Nephron (organoid): ENCODE measurements at regions not wholly inside any gene's neighbourhood (a gene's known extent, or its start where the extent isn't known, plus 50 kb on each side); places are given as distances from the start of the nearest gene placed in this dataset.

Source experiments
- H3K27ac Mint-ChIP-seq, 3 experiments: 2 replicates each; pipeline ENCODE4 v1.8.0; 2020; ENCODE audit warnings: mixed read lengths in 3 of 3, mild to moderate bottlenecking in 2 of 3, moderate library complexity in 1 of 3
- H3K27me3 Mint-ChIP-seq: 2 replicates; pipeline ENCODE4 v1.8.0; 2021; ENCODE audit warnings: low read depth, mild to moderate bottlenecking, moderate library complexity, mixed read lengths
- H3K36me3 Mint-ChIP-seq: 2 replicates; pipeline ENCODE4 v1.8.0; 2020; ENCODE audit warnings: low read depth, mixed read lengths
- H3K4me1 Mint-ChIP-seq: 2 replicates; pipeline ENCODE4 v1.8.0; 2020; ENCODE audit warnings: mixed read lengths
- H3K4me3 Mint-ChIP-seq, 3 experiments: 2 replicates each; pipeline ENCODE4 v1.8.0; 2020; ENCODE audit warnings: mild to moderate bottlenecking in 3 of 3, mixed read lengths in 3 of 3, moderate library complexity in 2 of 3
- H3K9me3 Mint-ChIP-seq: 2 replicates; pipeline ENCODE4 v1.8.0; 2020; ENCODE audit warnings: mixed read lengths
- CTCF ChIP-seq, 3 experiments: fragments of 200-600 bp; sonication (generic); IDR thresholded peaks; one replicate each; pipeline ENCODE4 v1.5.0; 2021; ENCODE audit warnings: antibody characterized with exemption in 3 of 3; ENCODE audit not compliant: unreplicated experiment in 3 of 3

GRCh38 chr12:74108729-74109128, 428.9 kb upstream of the ATXN7L3B start:
- Mint-ChIP-seq H3K4me1 (no peaks in the 10 kb centered on the region), H3K27ac (no peak overlapping the region), H3K4me3 (no peak overlapping the region), H3K27me3 (no peaks in the 10 kb centered on the region), H3K9me3 (no peaks in the 10 kb centered on the region), H3K36me3 (no peaks in the 10 kb centered on the region)
- no peak for TF ChIP-seq CTCF (IDR thresholded peaks at IDR 0.05; ENCODE audit: unreplicated experiment in 3 of 3)

GRCh38 chr12:74111688-74112360, 425.8 kb upstream of the ATXN7L3B start:
- Mint-ChIP-seq H3K36me3 (no peaks in the 10 kb centered on the region), H3K27ac (no peak overlapping the region), H3K4me1 (no peaks in the 10 kb centered on the region), H3K27me3 (no peaks in the 10 kb centered on the region), H3K4me3 (no peak overlapping the region), H3K9me3 (no peaks in the 10 kb centered on the region)
- TF ChIP-seq CTCF (IDR thresholded peaks at IDR 0.05; ENCODE audit: unreplicated experiment in 3 of 3): peak in 2 of 3 experiments; percentile 21 to 52

GRCh38 chr12:74119811-74120362, 417.7 kb upstream of the ATXN7L3B start:
- no peak for TF ChIP-seq CTCF (IDR thresholded peaks at IDR 0.05; ENCODE audit: unreplicated experiment in 3 of 3)
- Mint-ChIP-seq H3K4me1 (no peaks in the 10 kb centered on the region), H3K36me3 (no peaks in the 10 kb centered on the region)

GRCh38 chr12:74120644-74121043, 417.0 kb upstream of the ATXN7L3B start:
- Mint-ChIP-seq H3K27ac (no peak overlapping the region), H3K27me3 (no peaks in the 10 kb centered on the region), H3K4me1 (no peaks in the 10 kb centered on the region), H3K4me3 (no peak overlapping the region), H3K9me3 (no peaks in the 10 kb centered on the region), H3K36me3 (no peaks in the 10 kb centered on the region)
- no peak for TF ChIP-seq CTCF (IDR thresholded peaks at IDR 0.05; ENCODE audit: unreplicated experiment in 3 of 3)

More at GRCh38 chr12:74119811-74120362, 417.7 kb upstream of the ATXN7L3B start:
- Mint-ChIP-seq H3K27ac (no peak overlapping the region), H3K27me3 (no peaks in the 10 kb centered on the region), H3K4me3 (no peak overlapping the region), H3K9me3 (no peaks in the 10 kb centered on the region)

GRCh38 chr12:74129702-74130101, 407.9 kb upstream of the ATXN7L3B start:
- Mint-ChIP-seq H3K27me3 (no peaks in the 10 kb centered on the region), H3K4me3 (no peak overlapping the region), H3K27ac (no peak overlapping the region), H3K36me3 (no peaks in the 10 kb centered on the region), H3K4me1 (no peaks in the 10 kb centered on the region), H3K9me3 (peaks cover 6% of the 10 kb centered on the region)
- TF ChIP-seq CTCF (IDR thresholded peaks at IDR 0.05; ENCODE audit: unreplicated experiment in 3 of 3): no peak

GRCh38 chr12:74144396-74144795, 393.2 kb upstream of the ATXN7L3B start:
- H3K27ac Mint-ChIP-seq: no peak overlapping the region
- no peak overlapping the region for H3K4me3 Mint-ChIP-seq
- no peaks in the 10 kb centered on the region for H3K36me3 Mint-ChIP-seq
- no peaks in the 10 kb centered on the region for H3K4me1 Mint-ChIP-seq
- H3K27me3 Mint-ChIP-seq: no peaks in the 10 kb centered on the region
- H3K9me3 Mint-ChIP-seq: no peaks in the 10 kb centered on the region
- no peak for TF ChIP-seq CTCF (IDR thresholded peaks at IDR 0.05; ENCODE audit: unreplicated experiment in 3 of 3)
